ENCODE measurements at regions not wholly inside any gene's neighbourhood (a gene's known extent, or its start where the extent isn't known, plus 50 kb on each side); places are given as distances from the start of the nearest gene placed in this dataset.

DNA sequence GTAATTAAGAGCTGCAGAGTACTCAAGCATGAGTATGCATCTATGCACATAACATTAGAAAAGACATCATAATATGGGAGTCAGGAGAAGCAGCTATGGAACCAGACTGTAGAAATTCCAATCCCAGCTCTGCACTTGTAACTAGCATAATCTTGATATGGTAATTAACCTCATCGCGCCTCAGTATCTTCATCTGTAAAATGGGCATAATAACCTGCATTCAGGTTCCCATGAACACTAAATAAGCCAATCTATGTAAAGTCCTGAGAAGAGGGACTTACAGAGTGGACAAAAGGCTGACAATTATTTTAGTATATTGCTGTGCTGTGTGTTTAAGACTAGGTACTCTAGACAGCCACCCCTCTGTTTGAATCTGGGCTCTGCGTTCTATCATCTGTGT lies 318.9 kb upstream of the USP25 start:
- intact Hi-C loops (cut with micrococcal nuclease), result no loop called here
- H3K27me3 ChIP-seq (ENCODE audit: low read depth), result no peaks in the 10 kb centered on the region
- no peaks in the 10 kb centered on the region for H3K4me1 ChIP-seq
- no peaks in the 10 kb centered on the region for H3K9me3 ChIP-seq (replicated peaks)
- DNase-seq, result no peak
- no peaks in the 10 kb centered on the region for H3K36me3 ChIP-seq
- H3K4me3 ChIP-seq, result no peak overlapping the region
- no peak for TF ChIP-seq CTCF (IDR thresholded peaks at IDR 0.05; ENCODE audit: borderline replicate concordance)
- H3K27ac ChIP-seq (replicated peaks), result no peak overlapping the region

- TF ChIP-seq CTCF (IDR thresholded peaks at IDR 0.05; ENCODE audit: borderline replicate concordance), result no peak
- H3K4me3 ChIP-seq, result no peak overlapping the region
- no peaks in the 10 kb centered on the region for H3K4me1 ChIP-seq
- H3K27me3 ChIP-seq (ENCODE audit: low read depth), result no peaks in the 10 kb centered on the region
- H3K36me3 ChIP-seq, result no peaks in the 10 kb centered on the region
- H3K27ac ChIP-seq (replicated peaks), result no peak overlapping the region
- intact Hi-C loops (cut with micrococcal nuclease), result no loop called here
- no peak for DNase-seq
- no peaks in the 10 kb centered on the region for H3K9me3 ChIP-seq (replicated peaks)
These were observed 315.7 kb upstream of the USP25 start for GRCh38 chr21:15414057-15414456.

- Histone ChIP-seq H3K27me3 (ENCODE audit: low read depth) (no peaks in the 10 kb centered on the region), H3K4me1 (no peaks in the 10 kb centered on the region), H3K27ac (replicated peaks) (no peak overlapping the region), H3K9me3 (replicated peaks) (no peaks in the 10 kb centered on the region), H3K4me3 (no peak overlapping the region), H3K36me3 (no peaks in the 10 kb centered on the region)
- DNase-seq, result no peak
- TF ChIP-seq CTCF (IDR thresholded peaks at IDR 0.05; ENCODE audit: borderline replicate concordance), result no peak
- intact Hi-C loops (cut with micrococcal nuclease), result no loop called here
These were observed 314.1 kb upstream of the USP25 start for GRCh38 chr21:15415541-15416261.

DNA sequence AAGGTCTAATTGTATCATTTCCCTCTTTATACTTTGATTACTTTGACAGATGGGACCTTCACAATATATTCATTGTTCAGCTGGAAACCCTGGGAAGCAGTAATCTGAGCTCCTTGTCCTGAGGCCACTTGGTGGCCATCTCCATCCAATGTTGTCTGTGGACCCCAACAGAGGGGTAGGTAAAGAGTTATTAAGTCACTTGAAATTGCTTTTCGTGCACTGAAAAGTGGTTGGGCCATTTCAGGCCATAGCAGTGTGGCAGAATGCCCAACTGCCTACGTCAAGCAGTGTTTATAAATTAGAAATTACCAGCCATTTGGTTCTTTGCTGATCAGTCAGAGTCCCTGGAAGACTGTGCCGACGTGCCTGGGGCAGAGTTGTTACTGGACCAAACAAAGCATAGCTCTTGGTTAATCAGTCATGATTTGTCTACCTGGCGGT lies 308.3 kb upstream of the USP25 start:
- intact Hi-C loops (cut with micrococcal nuclease), result no loop called here
- Histone ChIP-seq H3K27me3 (ENCODE audit: low read depth) (no peaks in the 10 kb centered on the region), H3K27ac (replicated peaks) (no peak overlapping the region), H3K4me1 (no peaks in the 10 kb centered on the region), H3K36me3 (no peaks in the 10 kb centered on the region), H3K4me3 (no peak overlapping the region), H3K9me3 (replicated peaks) (no peaks in the 10 kb centered on the region)
- DNase-seq, result no peak
- TF ChIP-seq CTCF (IDR thresholded peaks at IDR 0.05; ENCODE audit: borderline replicate concordance), result no peak

GRCh38 chr21:15421947-15422346 lies 307.8 kb upstream of the USP25 start:
- no peaks in the 10 kb centered on the region for H3K9me3 ChIP-seq (replicated peaks)
- H3K27me3 ChIP-seq (ENCODE audit: low read depth), result no peaks in the 10 kb centered on the region
- no peak overlapping the region for H3K4me3 ChIP-seq
- no peaks in the 10 kb centered on the region for H3K36me3 ChIP-seq
- H3K27ac ChIP-seq (replicated peaks), result no peak overlapping the region
- no peak for DNase-seq
- no peak for TF ChIP-seq CTCF (IDR thresholded peaks at IDR 0.05; ENCODE audit: borderline replicate concordance)
- no peaks in the 10 kb centered on the region for H3K4me1 ChIP-seq
- intact Hi-C loops (cut with micrococcal nuclease), result no loop called here

Data from left ventricle myocardium inferior (tissue), 1 donor.